ENCODE measurements at regions not wholly inside any gene's neighbourhood (a gene's known extent, or its start where the extent isn't known, plus 50 kb on each side); places are given as distances from the start of the nearest gene placed in this dataset.

GRCh38 chr2:8249769-8250168 lies 432.1 kb upstream of the ID2 start:
- ChIA-PET CTCF (ENCODE audit: low intra/inter-chr PET ratio) (no interaction called here), POLR2A (no interaction called here)
- no peak for FAIRE-seq
- Histone ChIP-seq H2AFZ (ENCODE audit: low read depth, low read length) (no peak overlapping the region), H3K27me3 (ENCODE audit: control insufficient read depth in 2 of 2, insufficient read depth in 2 of 2, low read length in 2 of 2) (peaks cover 7 to 12% of the 10 kb centered on the region in 2 experiments; a peak in 4 of 5 replicates), H3K79me2 (ENCODE audit: control insufficient read depth, insufficient read depth, low read length) (no peaks in the 10 kb centered on the region), H3K9ac (ENCODE audit: insufficient read depth in 1 of 2, low read depth in 2 of 2, low read length in 2 of 2) (no peak overlapping the region), H3K9me3 (replicated peaks; ENCODE audit: control insufficient read depth, insufficient read depth, low read depth, low read length) (no peaks in the 10 kb centered on the region), H3K4me1 (replicated peaks in 1 of 2; ENCODE audit: control insufficient read depth in 2 of 2, insufficient read depth in 2 of 2, low read length in 2 of 2) (no peaks in the 10 kb centered on the region), H3K4me2 (ENCODE audit: insufficient read depth, low read length) (no peak overlapping the region), H4K20me1 (replicated peaks; ENCODE audit: control insufficient read depth, insufficient read depth, low read length) (no peaks in the 10 kb centered on the region), H3K9me1 (ENCODE audit: control insufficient read depth, insufficient read depth, low read length) (no peaks in the 10 kb centered on the region), H3K27ac (ENCODE audit: extremely low read depth, low read depth, low read length) (no peak overlapping the region), H3K4me3 (no peak overlapping the region), H3K36me3 (ENCODE audit: control insufficient read depth, insufficient read depth, low read length) (no peaks in the 10 kb centered on the region)
- DNase-seq (ENCODE audit: extremely low read depth in 1 of 4, low spot score in 3 of 4), result no peak
- intact Hi-C loops (cut with micrococcal nuclease) (no loop called here), in situ Hi-C loops (cut with MboI) (no loop called here)
- 6% methylated on average over 2 of the region's 2 CpGs for WGBS (ENCODE audit: insufficient coverage, low coverage, missing lambda C conversion rate)
- TF ChIP-seq FOSL1 (tag; conservative IDR thresholded peaks at IDR 0.05), result no peak
- no peak for TF ChIP-seq CREM (IDR thresholded peaks at IDR 0.05; ENCODE audit: low read depth)
- no peak for TF ChIP-seq IFI16 (CRISPR knock-in tag; IDR thresholded peaks at IDR 0.05)
- TF ChIP-seq RBBP5 (IDR thresholded peaks at IDR 0.05; ENCODE audit: borderline replicate concordance, insufficient read depth, low read length, poor library complexity, severe bottlenecking), result no peak
- no peak for TF ChIP-seq SRSF9 (IDR thresholded peaks at IDR 0.05; ENCODE audit: borderline replicate concordance, low read depth, low read length)
- no peak for TF ChIP-seq ZNF644 (tag; IDR thresholded peaks at IDR 0.05; ENCODE audit: low read depth)
- no peak for TF ChIP-seq NR3C1 (CRISPR knock-in tag; IDR thresholded peaks at IDR 0.05)
- no peak for TF ChIP-seq ZBTB26 (CRISPR knock-in tag; IDR thresholded peaks at IDR 0.05)
- no peak for TF ChIP-seq SMARCB1 (IDR thresholded peaks at IDR 0.05; ENCODE audit: insufficient read length, low read depth)
- no peak for ATAC-seq
- no TSS peak for BruUV-seq (replicated peaks)

Measured in K562 (cell line).